ENCODE measurements at regions not wholly inside any gene's neighbourhood (a gene's known extent, or its start where the extent isn't known, plus 50 kb on each side); places are given as distances from the start of the nearest gene placed in this dataset.

- no peak for TF ChIP-seq SIN3A (IDR thresholded peaks at IDR 0.05; ENCODE audit: borderline replicate concordance, insufficient read depth, low read length)
- TF ChIP-seq REST (IDR thresholded peaks at IDR 0.05; ENCODE audit: insufficient read depth in 1 of 2, low read depth in 2 of 2, low read length in 2 of 2), result no peak
- TF ChIP-seq FOXP2 (optimal IDR thresholded peaks at IDR 0.05; ENCODE audit: borderline replicate concordance, extremely low read depth, extremely low read length, insufficient read depth), result no peak
- no peak for TF ChIP-seq POLR2AphosphoS5 (IDR thresholded peaks at IDR 0.05; ENCODE audit: low read depth, low read length)
- TF ChIP-seq TAF1 (IDR thresholded peaks at IDR 0.05; ENCODE audit: borderline replicate concordance, insufficient read depth, low read length), result no peak
Measured at GRCh38 chr2:111704246-111704645, 179.7 kb downstream of the ANAPC1 start.

DNA sequence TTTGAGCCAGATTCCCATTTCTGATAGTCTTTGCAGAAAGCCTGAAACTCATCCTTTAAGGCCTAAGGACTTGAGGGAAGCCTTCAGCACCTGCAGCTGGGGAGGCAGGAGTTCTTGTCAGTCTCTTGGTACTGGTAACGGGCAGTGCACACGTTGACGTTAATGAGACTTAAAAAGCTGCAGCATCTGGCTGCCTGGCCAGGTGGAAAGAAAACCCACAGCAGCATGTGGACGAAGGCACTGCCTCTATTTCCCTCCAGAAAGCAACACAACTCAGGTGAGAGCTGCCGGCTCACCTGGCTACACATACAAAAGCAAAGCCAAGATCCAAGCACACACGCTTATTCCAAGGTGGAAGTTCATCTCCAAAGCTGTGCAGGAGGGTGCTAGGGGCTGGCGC is 178.8 kb downstream of the ANAPC1 start:
- TF ChIP-seq POLR2AphosphoS5 (IDR thresholded peaks at IDR 0.05; ENCODE audit: low read depth, low read length) (no peak), TAF1 (IDR thresholded peaks at IDR 0.05; ENCODE audit: borderline replicate concordance, insufficient read depth, low read length) (no peak), FOXP2 (optimal IDR thresholded peaks at IDR 0.05; ENCODE audit: borderline replicate concordance, extremely low read depth, extremely low read length, insufficient read depth) (no peak), SIN3A (IDR thresholded peaks at IDR 0.05; ENCODE audit: borderline replicate concordance, insufficient read depth, low read length) (no peak), REST (IDR thresholded peaks at IDR 0.05; ENCODE audit: insufficient read depth in 1 of 2, low read depth in 2 of 2, low read length in 2 of 2) (no peak)

DNA sequence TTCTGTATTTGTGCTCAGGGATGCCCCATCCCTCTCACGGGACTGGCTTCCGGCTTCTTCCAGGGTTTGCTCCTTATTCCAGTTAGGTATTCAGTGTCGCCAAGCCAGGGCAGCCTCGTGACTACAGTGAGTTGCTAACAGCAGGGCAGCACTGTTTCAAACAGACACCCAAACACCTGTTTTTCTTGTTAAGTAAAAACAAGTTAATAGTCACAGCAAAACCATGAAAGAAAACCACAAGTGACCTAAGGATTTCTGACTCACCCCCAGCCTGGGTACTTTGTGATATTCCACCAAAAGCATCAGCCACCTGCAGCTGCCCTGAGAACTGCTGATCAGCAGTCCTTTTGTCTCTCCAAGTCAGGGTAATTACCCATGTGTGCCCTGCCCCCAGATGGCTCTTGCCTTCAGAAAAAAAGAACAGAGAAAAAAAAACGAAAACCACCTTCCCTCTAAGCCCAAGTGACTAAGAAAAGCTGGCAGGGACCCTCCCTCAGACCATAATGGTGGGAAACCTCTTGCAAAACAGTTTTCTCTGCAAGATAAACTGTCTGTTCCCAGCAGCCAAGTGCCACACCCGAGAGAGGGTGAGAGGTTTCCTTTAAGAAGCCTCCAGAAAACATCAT is 178.2 kb downstream of the ANAPC1 start:
- TF ChIP-seq SIN3A (IDR thresholded peaks at IDR 0.05; ENCODE audit: borderline replicate concordance, insufficient read depth, low read length), result no peak

- TF ChIP-seq TAF1 (IDR thresholded peaks at IDR 0.05; ENCODE audit: borderline replicate concordance, insufficient read depth, low read length) (no peak), FOXP2 (optimal IDR thresholded peaks at IDR 0.05; ENCODE audit: borderline replicate concordance, extremely low read depth, extremely low read length, insufficient read depth) (no peak), REST (IDR thresholded peaks at IDR 0.05; ENCODE audit: insufficient read depth in 1 of 2, low read depth in 2 of 2, low read length in 2 of 2) (no peak), POLR2AphosphoS5 (IDR thresholded peaks at IDR 0.05; ENCODE audit: low read depth, low read length) (no peak), SIN3A (IDR thresholded peaks at IDR 0.05; ENCODE audit: borderline replicate concordance, insufficient read depth, low read length) (no peak)
Measured at GRCh38 chr2:111706481-111707001, 177.5 kb downstream of the ANAPC1 start.

GRCh38 chr2:111707700-111708099 is 176.3 kb downstream of the ANAPC1 start:
- TF ChIP-seq TAF1 (IDR thresholded peaks at IDR 0.05; ENCODE audit: borderline replicate concordance, insufficient read depth, low read length), result no peak
- TF ChIP-seq SIN3A (IDR thresholded peaks at IDR 0.05; ENCODE audit: borderline replicate concordance, insufficient read depth, low read length), result no peak
- TF ChIP-seq POLR2AphosphoS5 (IDR thresholded peaks at IDR 0.05; ENCODE audit: low read depth, low read length), result no peak
- TF ChIP-seq FOXP2 (optimal IDR thresholded peaks at IDR 0.05; ENCODE audit: borderline replicate concordance, extremely low read depth, extremely low read length, insufficient read depth), result no peak
- no peak for TF ChIP-seq REST (IDR thresholded peaks at IDR 0.05; ENCODE audit: insufficient read depth in 1 of 2, low read depth in 2 of 2, low read length in 2 of 2)

Measured in PFSK-1 (cell line).